ENCODE measurements at regions not wholly inside any gene's neighbourhood (a gene's known extent, or its start where the extent isn't known, plus 50 kb on each side); places are given as distances from the start of the nearest gene placed in this dataset.

- no peak for DNase-seq
These were observed 64.8 kb downstream of the PTHLH start for GRCh38 chr12:27907766-27908165.

GRCh38 chr12:27906658-27907473 is 65.7 kb downstream of the PTHLH start:
- DNase-seq: no peak

- no peak for DNase-seq
These were observed 66.4 kb downstream of the PTHLH start for GRCh38 chr12:27906127-27906500.

- no peak for DNase-seq
These were observed 67.0 kb downstream of the PTHLH start for GRCh38 chr12:27905285-27906126.

GRCh38 chr12:27902651-27903050 is 69.9 kb downstream of the PTHLH start:
- DNase-seq: no peak

GRCh38 chr12:27901959-27902358 is 70.6 kb downstream of the PTHLH start:
- no peak for DNase-seq

GRCh38 chr12:27900920-27901879 is 71.3 kb downstream of the PTHLH start:
- no peak for DNase-seq

GRCh38 chr12:27899151-27899661 is 73.3 kb downstream of the PTHLH start:
- DNase-seq: no peak

- no peak for DNase-seq
These were observed 74.5 kb downstream of the PTHLH start for GRCh38 chr12:27898022-27898421.

- DNase-seq: no peak
These were observed 76.0 kb downstream of the PTHLH start for GRCh38 chr12:27896419-27896990.

GRCh38 chr12:27894309-27894708 is 78.2 kb downstream of the PTHLH start:
- DNase-seq: no peak

- DNase-seq: no peak
These were observed 92.8 kb downstream of the PTHLH start for GRCh38 chr12:27879708-27880107.

GRCh38 chr12:27875677-27876076 is 95.6 kb upstream of the MANSC4 start:
- DNase-seq: no peak

- no peak for DNase-seq
These were observed 93.0 kb upstream of the MANSC4 start for GRCh38 chr12:27873010-27873409.

GRCh38 chr12:27871946-27872345 is 91.9 kb upstream of the MANSC4 start:
- no peak for DNase-seq

- no peak for DNase-seq
These were observed 90.9 kb upstream of the MANSC4 start for GRCh38 chr12:27870939-27871338.

- DNase-seq: no peak
These were observed 89.5 kb upstream of the MANSC4 start for GRCh38 chr12:27869567-27869966.

- DNase-seq: no peak
These were observed 88.1 kb upstream of the MANSC4 start for GRCh38 chr12:27868139-27868538.

- no peak for DNase-seq
These were observed 86.5 kb upstream of the MANSC4 start for GRCh38 chr12:27866373-27867101.

GRCh38 chr12:27865421-27865820 is 85.4 kb upstream of the MANSC4 start:
- DNase-seq: no peak

- DNase-seq: no peak
These were observed 84.5 kb upstream of the MANSC4 start for GRCh38 chr12:27864521-27864920.

GRCh38 chr12:27863839-27864238 is 83.8 kb upstream of the MANSC4 start:
- DNase-seq: no peak
